ENCODE measurements at regions not wholly inside any gene's neighbourhood (a gene's known extent, or its start where the extent isn't known, plus 50 kb on each side); places are given as distances from the start of the nearest gene placed in this dataset.
"Not testable (repeated sequence)": the region's sequence is repeated elsewhere in the genome, so short reads cannot be mapped to it uniquely, and the experiment has no call there.

- DNase-seq = no peak
Observed at GRCh38 chr13:69243366-69243765, 864.3 kb upstream of the ATXN8OS start.

DNA sequence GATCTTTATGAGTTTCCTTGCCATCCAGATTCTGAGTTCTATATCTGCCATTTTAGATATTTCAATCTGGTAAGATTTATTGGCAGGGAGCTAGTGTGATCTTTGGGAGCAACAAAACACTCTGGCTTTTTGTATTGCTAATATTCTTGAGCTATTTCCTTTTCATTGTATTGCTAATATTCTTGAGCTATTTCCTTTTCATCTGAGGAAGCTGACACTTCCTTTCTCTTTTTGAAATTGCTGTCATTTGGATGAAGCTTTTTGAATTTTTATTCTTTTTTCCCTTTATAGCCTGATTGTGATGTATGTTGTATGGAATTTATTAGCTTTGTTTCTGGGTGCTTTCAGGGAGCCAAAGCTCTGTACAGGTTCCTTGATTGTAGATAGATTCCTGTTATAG, 873.5 kb upstream of the ATXN8OS start:
- DNase-seq = no peak

GRCh38 chr13:69226427-69226826, 881.2 kb upstream of the ATXN8OS start:
- no peak for DNase-seq

DNA sequence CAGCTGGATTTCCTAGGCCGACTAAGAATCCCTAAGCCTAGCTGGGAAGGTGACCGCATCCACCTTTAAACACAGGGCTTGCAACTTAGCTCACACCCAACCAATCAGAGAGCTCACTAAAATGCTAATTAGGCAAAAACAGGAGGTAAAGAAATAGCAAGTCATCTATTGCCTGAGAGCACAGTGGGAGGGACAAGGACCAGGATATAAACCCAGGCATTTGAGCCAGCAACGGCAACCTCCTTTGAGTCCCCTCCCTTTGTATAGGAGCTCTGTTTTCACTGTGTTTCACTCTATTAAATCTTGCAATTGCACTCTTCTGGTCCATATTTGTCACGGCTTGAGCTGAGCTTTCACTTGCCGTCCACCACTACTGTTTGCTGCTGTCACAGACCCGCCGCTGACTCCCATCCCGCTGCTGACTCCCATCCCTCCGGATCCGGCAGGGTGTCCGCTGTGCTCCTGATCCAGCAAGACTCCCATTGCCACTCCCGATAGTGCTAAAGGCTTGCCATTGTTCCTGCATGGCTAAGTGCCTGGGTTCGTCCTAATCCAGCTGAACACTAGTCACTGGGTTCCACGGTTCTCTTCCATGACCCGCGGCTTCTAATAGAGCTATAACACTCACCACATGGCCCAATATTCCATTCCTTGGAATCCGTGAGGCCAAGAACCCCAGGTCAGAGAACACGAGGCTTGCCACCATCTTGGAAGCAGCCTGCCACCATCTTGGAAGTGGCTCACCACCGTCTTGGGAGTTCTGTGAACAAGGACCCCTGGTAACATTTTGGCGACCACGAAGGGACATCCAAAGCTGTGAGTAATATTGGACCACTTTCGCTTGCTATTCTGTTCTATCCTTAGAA, 885.8 kb upstream of the ATXN8OS start:
- DNase-seq = not testable (repeated sequence)

- DNase-seq = no peak
Observed at GRCh38 chr13:69213396-69213795, 894.2 kb upstream of the ATXN8OS start.

GRCh38 chr13:69204620-69205019, 903.0 kb upstream of the ATXN8OS start:
- no peak for DNase-seq

GRCh38 chr13:69202996-69203395, 904.6 kb upstream of the ATXN8OS start:
- no peak for DNase-seq

DNA sequence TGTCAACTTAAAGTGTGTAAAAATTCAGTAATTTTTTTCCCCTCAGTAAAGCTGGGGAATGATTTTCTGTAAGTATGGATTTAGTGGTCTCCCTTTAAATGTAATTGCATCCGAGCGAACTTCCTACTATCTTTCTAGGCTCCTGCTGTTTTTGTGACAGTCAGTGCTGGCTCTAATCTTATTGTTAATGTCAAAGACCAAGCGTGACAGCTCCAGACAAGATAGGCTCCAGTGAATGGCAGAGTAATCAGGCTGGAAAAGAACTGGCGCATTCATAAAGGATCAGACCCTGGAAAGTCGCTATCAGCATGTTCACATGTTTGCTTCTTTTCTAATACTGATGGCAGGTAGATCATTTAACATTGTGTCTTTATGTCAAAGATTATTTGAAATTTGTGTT, 908.0 kb upstream of the ATXN8OS start:
- DNase-seq = no peak

DNA sequence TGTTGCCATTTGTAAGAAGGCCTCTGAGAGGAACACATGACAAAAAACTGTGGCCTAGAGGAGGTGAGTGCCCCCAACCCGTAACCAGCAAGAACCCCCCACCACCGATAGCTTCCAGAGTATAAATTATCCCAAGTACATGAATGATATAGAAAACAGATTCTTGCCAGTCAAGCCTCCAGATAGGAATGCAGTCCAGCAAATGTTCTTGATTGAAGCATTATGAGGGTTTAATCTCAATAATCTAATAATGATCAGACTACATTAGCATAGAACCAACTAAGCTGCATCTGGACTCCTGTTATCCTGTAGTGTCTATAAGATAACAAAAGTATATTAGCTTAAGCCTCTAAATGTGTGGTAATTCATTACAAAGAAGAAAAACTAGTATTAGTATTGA, 908.9 kb upstream of the ATXN8OS start:
- DNase-seq = no peak

GRCh38 chr13:69194130-69194529, 913.5 kb upstream of the ATXN8OS start:
- no peak for DNase-seq

- DNase-seq = no peak
Observed at GRCh38 chr13:69180034-69180433, 927.6 kb upstream of the ATXN8OS start.

DNA sequence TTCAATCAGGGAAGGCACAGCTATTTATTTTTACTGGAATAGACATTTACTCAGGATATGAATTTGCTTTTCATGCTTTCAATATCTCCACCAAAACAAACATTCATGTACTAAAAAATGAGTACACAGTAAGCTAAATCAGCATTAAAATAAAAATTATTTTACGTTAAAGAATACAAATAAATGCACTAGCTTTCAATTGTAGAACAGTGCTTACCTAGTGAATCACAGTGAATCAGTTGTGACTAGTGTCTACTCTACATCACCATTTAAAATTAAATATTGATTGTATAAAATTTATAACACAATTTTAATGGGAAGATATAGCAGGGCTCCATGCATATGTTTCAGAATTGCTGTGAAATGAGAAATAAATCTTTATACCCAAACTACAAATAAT, 929.6 kb upstream of the ATXN8OS start:
- DNase-seq = no peak

- no peak for DNase-seq
Observed at GRCh38 chr13:69168436-69168835, 939.2 kb upstream of the ATXN8OS start.

- no peak for DNase-seq
Observed at GRCh38 chr13:69155136-69155535, 952.5 kb upstream of the ATXN8OS start.

- DNase-seq = no peak
Observed at GRCh38 chr13:69142101-69142500, 965.5 kb upstream of the ATXN8OS start.

DNA sequence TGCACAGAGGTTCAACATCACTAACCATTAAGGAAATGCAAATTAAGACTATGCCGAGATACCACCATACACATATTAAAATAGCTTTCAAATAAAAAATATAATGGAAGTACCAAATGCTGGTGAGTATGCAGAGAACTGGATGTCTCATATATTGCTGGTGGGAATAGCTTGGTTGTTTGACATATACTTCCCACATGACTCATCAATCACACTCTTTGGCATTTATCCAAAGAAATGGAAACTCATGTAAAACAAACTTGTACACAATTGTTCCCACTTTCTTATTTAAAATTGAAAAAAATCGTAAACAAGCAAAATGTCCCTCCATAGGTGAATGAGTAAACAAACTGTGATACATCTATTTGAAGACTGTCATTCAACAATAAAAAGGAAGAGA, 982.6 kb upstream of the ATXN8OS start:
- DNase-seq = no peak

GRCh38 chr13:69109891-69110525, 997.6 kb upstream of the ATXN8OS start:
- no peak for DNase-seq

- no peak for DNase-seq
Observed at GRCh38 chr13:69108486-69108885, 999.1 kb upstream of the ATXN8OS start.

DNA sequence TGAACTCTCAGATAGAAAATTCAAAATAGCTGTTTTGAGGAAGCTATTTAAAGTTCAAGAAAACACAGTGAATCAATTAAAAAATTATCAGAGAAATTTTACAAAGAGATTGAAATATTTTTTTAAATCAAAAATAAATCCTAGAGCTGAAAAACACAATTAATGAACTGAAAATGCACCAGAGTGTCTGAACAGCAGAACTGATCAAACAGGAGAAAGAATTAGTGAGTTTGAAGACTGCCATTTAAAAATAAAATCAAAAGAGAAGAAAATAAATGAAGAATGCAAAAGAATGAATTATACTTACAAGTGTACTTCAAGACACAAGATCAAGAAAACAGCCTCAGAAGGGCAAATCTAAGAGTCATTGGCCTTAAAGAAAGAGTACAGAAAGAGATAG, 1000.2 kb upstream of the ATXN8OS start:
- DNase-seq = no peak

- no peak for DNase-seq
Observed at GRCh38 chr13:69101841-69102240, 1005.8 kb upstream of the ATXN8OS start.

GRCh38 chr13:69094485-69094884, 1013.1 kb upstream of the ATXN8OS start:
- no peak for DNase-seq

DNA sequence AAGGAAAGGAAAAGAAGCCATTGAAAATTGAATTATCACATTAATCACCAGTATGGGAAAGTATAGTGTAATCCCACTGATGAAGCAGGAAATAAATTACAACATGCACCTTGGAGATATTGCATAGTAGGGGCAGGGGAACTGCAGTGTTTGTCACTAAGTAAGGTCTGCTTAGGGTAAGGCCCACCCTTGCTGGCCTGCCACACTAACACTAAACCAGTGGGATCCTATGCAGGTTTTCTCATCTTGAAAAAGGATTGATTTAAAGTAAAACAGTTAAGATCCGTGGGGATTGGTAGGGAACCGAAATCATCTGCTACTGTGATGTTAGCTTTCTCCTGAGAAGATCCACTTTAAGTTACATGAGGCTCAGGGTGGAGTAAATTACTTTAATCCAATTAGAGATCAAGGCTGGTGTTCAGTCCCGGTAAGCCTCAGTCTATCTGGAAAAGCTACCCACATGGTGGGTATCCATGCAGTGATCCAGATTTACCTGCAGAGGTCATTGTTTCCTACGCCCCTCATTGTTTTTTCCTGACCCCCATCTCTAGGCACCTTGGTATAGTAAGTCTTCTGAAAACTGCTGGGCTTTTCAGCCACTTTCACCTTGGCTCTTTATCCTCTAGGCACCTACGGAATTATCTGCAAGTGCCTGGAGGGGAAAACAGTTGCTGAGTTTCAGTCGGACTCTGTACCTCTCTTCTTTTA, 1014.9 kb upstream of the ATXN8OS start:
- no peak for DNase-seq

DNA sequence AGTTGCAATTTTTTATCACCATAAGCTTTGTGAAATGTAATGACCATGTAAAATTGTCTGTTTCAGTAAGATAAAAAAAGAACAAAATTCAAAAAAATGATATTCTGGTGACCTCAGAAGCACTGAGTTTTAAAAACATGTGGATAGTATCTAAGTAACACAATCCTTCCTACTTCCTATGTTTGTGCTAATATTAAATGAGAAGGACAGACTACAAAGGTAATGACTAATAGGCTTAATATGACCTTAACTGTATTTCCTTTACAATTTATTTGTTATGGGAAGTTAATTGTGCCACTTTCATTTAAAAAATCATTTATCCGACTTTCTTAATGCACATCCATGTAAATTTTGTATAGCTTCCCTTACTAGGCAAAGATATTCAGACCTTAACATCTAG, 1030.4 kb upstream of the ATXN8OS start:
- no peak for DNase-seq

GRCh38 chr13:69069554-69070133, 1038.0 kb upstream of the ATXN8OS start:
- no peak for DNase-seq
